HG02973 (cell line): ENCODE measurements at regions not wholly inside any gene's neighbourhood (a gene's known extent, or its start where the extent isn't known, plus 50 kb on each side); places are given as distances from the start of the nearest gene placed in this dataset.

ENCODE experiments used
- ATAC-seq: cut with Tn5 transposase; IDR thresholded peaks from one replicate; pipeline ENCODE4 v1.9.1; 2021; ENCODE audit warnings: moderate library complexity; ENCODE audit not compliant: unreplicated experiment

DNA sequence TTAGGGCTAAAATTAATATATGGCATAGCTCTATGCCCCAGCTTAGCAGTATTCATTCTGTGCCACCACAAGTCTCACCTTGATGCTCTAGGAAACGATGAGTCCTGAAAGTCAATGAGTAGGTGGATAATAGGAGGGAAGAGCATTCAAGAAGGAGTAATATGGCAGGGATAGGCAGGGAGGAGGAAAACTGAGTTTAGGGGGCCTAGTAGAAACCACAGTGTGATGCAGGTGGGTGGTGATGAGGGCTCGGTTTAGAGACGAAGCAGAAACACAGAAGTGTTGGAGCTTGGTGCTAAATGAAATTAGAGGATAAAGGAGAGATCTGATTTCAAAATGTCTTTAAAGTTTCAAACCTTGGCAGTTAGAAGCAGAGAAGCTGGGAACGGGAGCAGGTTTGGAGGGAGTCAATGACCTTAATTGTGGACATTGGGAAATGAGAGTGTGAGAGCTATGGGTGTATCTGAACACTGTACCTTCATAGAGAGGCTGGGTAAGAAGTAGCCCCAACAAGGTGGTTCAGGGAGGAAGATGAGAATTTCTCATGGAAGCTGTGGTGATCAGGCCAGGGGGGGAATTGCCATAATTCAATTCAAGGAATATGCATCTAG lies 144.7 kb upstream of the CPSF6 start:
- ATAC-seq: no peak

DNA sequence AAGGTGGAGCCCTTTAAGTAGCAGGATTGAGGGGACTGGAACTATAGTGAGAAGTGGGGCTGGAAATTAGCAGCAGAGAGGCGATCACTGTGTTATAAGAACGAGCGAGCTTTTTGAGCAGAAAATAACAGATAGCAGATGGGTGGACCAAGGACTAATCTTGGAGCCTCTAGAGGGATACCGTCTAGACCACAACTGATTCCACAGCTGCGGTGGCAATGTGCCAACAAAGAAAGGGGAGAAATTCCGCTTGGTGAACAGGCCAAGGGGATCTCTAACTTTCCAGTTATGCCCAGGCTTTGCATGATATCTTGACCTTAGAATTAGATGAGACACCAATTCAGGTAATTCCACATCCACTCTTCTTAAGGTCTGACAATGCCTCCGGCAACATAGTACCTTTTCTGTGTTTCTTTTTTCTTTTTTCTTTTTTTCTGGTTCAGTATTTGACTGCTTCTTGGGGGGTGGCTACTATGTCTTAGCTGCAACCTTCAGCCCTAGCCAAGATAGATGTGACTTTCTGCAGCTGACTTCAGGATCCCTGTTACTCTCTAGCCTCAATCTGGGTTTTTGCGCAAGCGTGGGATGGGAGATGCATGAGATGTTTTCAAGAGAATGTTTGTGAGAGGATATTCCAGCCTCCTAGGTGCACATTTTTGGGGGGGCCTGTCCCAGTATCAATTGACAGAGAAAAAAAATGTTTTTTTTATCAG lies 143.4 kb upstream of the CPSF6 start:
- no peak for ATAC-seq

DNA sequence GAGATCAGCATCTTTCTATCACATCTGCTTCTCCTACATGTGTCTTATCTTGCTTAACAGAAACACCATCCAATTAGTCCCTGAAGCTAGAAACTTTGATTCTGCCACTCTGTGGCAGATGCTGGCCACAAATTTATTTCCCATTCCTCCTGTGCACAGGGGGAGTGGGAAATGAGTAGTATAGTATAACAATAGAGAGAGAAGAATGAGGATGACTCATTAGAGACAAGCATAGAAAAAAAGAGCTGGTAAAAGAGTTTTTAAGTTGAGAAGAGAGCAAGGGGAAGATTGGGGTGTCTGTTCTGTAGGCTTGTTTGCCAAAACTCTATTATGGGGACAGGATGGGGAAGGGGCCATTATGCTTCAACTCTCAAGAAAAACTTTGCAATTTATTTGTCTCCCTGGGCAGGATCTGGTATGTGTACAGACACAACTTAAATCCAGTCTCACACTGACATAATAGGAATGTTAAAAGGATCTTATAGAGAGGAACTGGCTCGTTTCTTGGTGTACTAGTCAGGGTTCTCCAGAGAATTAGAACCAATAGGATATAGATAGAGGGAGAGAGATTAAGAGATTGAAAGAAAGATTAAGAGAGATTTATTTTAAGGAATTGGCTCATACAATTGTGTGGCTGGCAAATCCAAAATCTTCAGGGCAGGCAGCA lies 142.6 kb upstream of the CPSF6 start:
- ATAC-seq: no peak

- ATAC-seq: no peak
Measured at GRCh38 chr12:69097619-69098368, 141.6 kb upstream of the CPSF6 start.

DNA sequence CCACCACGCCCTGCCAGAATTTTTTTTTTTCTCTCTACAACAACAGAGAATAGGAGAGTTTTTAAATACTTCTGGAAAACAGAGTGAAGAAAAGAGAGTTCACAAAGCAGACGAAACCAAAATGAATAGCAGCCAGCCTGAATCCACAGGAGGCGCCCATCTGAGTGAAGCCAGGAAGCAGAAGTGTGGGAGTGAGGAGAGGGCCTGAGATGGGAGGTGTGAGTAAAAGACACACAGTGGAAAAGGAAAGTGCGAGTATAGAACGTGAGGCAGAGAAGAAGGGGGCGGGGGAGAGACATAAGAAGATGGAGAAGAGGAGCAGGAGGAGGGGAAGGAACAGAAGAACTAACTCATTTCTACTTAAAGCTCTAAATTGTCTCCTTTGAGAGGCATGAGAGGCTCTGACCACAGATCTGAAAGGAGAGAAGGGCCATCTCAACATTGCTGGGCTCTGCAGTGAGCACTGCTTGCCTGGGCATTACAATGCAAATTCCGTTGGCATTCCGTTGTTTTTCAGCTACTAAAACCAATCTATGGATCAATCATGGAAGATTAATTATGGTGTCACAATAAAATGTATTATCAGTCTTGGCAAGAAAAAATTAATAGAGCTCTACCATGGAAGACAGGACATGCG lies 140.1 kb upstream of the CPSF6 start:
- no peak for ATAC-seq

DNA sequence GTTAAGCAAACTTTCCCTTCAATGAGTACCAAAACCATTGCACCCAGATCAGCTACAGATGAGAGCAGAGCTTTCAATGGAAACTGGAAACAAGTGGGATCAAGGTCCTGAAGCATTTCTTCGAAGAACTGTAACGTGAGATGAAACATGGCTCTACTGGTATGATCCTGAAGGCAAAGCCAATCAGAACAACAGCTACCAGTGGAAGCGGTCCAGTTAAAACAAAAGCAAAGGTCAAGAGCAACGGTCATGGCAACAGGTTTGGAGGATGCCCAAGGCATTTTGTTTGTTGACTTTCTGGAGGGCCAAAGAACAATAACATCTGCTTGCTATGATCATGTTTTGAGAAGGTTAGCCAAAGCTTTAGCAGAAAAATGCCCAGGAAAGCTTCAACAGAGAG lies 137.9 kb upstream of the CPSF6 start:
- ATAC-seq: no peak

DNA sequence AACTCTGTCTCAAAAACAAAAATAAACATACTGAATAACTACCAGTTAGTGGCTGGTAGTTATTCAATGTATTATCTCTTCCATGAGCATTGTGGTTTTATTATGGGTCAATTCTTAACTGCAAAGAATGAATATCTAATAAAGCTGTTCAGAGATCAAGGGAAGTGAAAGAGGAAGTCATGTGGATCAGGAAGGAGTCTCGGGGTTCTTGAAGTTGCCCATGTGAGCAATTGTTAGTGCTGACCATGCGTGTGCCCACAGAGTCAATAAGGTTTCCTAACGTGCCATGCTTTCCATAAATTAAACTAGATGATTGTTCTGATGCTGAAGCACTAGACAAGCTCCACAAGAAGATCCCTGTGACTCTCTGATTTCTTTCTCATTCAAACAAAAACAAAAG lies 136.5 kb upstream of the CPSF6 start:
- no peak for ATAC-seq

DNA sequence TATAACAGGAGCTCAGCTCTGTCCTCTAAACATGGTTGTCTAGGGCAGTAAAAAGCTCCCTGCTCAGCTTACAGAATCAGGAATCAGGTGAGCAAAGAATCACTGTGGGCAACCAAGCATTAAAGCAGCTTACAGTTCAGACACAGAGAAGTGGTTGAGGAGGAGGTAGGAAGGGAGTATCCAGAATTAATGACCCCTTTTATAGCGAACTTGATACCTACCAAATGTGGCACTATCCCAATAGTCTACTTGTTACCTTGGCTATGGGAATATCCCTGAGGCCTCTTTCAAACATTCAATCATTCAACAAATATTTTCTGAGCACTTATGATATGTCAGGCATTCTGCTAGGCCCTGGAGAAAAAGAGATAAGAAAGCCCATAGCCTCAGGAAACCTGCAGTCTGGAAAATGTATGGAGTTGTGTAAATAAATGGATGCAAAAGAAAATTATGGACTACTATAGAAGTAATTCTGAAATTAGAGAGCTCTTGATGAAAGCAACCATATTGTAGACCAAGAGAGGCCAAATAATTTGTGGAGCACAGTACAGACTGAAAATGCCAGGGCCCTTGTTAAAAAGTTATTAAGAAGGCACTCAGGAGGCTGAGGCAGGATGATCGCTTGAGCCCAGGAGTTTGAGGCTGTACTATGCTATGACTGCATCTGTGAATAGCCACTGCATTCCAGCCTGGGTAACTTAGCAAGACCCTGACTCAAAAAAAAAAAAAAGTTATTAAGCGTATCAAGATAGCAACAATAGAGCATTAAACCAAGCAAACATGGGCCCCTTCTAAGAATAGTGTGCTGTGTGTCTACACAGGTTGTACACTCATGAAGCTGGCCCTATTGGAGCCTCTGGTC lies 134.0 kb upstream of the CPSF6 start:
- ATAC-seq: no peak

GRCh38 chr12:69106482-69107118 lies 132.8 kb upstream of the CPSF6 start:
- no peak for ATAC-seq

DNA sequence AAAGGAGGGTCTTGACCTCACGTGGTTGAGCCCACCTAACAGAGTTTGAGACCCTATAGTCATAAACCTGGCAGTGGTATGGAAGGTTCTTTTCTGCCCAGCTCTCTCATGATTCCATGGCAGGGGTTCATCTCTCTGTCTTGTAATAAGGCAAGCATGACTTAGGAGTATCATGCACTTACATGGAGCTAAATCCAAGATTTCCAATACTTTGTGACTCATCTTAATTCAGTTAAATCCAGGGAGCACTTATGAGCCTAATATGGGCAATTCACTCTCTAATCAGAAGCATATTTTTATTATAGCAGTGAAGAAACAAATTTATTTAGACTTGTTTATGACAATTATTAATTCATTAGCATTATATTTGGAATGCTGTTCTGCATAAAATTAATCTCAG lies 131.8 kb upstream of the CPSF6 start:
- ATAC-seq: no peak

GRCh38 chr12:69108037-69108436 lies 131.3 kb upstream of the CPSF6 start:
- no peak for ATAC-seq

DNA sequence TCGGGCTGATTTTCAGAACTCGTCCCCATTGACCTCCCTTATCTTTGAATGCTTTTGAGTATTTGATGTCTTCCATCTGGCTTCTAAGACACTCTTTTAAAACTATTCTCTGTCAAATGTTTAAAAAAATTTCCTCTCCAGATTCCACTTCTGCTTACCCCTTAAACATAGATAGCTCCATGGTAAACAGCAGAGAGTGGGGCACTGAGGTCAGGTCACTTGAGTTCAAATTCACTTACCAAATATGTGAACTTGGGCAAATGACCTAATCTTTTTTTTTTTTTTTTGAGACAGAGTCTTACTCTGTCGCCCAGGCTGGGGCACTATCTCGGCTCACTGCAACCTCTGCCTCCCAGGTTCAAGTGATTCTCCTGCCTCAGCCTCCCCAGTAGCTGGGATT lies 126.8 kb upstream of the CPSF6 start:
- no peak for ATAC-seq

- no peak for ATAC-seq
Measured at GRCh38 chr12:69115099-69115498, 124.3 kb upstream of the CPSF6 start.

DNA sequence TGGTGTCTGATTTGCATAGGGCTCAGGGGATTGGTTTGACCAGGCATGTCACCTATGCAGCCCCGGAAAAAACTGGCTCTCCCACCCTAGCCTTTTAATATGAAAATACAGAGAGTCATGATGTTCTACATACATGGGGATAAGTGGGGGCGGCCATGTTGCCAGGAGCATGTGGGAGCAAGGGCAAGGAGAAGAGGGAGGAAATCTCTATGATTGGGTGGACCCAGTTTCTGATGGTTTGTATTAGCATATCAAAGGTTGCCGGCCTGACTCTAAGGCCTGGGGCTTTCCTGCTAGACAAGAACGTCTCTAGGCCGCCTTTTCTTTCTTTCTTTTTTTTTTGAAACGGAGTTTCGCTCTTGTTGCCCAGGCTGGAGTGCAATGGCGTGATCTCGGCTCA lies 123.4 kb upstream of the CPSF6 start:
- no peak for ATAC-seq

DNA sequence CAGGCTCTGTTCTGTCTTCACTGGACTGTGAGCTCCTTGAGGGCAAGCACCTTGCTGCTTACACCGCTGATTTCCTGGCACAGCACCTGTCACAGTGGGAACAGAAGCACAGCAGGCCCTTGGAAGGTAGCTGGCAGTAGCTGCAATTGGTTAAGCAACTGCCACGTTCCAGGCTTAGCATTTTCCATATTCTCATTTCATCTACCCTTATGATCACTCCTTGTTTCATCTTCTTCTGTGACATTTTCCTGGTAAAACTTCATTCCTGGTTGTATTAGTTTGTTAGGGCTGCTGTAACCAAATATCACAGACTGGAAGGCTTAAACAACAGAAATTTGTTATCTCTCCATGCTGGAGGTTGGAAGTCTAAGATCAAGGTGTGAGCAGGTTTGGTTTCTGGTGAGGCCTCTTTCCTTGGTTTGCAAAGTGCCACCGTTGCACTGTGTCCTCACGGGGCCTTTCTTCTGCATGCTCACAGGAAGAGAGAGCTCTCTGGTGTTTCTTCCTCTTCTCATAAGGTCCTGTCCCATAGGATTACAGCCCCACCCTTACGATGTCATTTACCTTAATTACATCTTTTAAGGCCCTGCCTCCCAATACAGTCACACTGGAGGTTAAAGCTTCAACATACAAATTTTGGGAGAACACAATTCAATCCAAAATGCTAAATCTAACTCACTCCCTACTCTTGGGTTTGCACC lies 121.7 kb upstream of the CPSF6 start:
- ATAC-seq: no peak

DNA sequence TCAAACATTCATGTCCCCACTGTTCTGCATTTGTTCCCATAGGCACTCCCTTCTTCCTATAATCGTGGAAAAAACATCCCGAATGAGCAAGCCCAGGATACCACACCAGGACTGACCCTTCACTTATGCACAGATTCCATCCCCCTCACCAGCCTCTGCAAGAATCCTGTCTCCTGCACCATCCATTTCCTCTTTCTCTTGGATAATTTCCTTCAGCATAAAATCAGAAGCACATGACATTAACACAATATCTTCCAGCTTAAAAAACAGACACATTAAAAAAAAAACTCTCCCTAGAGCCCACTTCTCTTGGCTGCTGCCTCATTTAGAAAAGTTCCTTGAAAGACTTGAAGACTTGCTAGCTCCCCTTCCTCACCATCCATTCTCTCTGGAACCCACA lies 120.9 kb upstream of the CPSF6 start:
- no peak for ATAC-seq

DNA sequence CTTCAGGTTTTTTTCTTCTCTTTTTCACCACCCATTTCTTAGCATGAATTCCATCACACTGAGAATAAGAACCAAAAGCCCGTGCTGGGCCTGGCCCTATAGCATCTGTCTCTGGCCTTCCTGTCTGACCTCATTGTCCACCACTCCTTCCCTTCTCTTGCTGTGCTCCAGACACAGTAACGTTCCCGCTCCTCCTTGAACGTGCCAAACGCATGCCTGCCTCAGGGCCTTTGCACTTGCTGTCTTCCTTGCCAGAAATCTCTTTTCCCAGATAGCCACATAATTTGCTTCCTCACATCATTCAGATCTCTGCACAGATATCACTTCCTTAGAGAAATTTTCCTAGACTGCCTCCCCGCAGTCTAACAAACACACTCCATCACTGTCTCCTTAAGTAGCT lies 119.6 kb upstream of the CPSF6 start:
- ATAC-seq: no peak

DNA sequence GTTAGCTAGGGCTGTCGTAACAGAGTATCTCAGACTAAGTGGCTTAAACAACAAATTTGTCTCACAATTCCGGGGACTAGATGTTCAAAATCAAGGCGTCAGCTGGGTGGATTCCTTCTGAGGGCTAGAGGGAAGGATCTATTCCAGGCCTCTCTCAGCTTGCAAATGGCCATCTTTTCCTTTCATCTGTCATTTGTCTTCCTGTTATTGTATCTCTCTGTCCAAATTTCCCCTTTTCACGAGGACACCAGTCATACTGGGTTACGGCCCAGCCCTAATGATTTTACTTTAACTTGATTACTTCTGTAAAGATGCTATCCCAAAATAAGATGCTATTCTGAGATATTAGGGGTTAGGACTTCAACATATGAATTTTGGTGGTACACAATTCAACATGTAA lies 119.0 kb upstream of the CPSF6 start:
- no peak for ATAC-seq

DNA sequence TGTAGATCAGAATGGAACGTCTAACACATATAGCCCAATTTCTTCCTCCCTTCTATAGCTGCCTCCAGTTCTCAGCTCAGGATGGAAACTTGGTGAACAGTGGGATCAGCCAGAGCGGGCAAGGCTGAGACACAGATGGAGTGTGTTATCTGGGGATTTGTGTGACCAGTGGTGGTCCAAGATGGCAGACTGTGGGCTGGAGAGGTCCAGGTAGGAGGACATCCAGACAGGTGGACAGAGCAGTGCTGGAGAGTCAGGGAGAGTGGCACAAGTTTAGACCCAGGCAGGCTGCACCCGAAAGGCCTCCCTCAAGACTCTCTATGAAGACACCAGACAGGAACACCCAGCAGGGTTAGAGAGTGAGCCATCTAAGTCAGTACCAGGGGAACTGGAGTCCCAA lies 116.1 kb upstream of the CPSF6 start:
- no peak for ATAC-seq
